Kidney epithelial cell (primary cell): ENCODE measurements at regions not wholly inside any gene's neighbourhood (a gene's known extent, or its start where the extent isn't known, plus 50 kb on each side); places are given as distances from the start of the nearest gene placed in this dataset.

ENCODE experiments used
- DNase-seq: peaks from one replicate; pipeline ENCODE4 v3.0.0-alpha.2; 2010; ENCODE audit warnings: low read depth
- H3K27me3 ChIP-seq: 2 replicates; pipeline ENCODE4 v1.6.0; 2011; ENCODE audit warnings: low read length; ENCODE audit not compliant: control insufficient read depth, insufficient read depth
- H3K36me3 ChIP-seq: 2 replicates; pipeline ENCODE4 v1.5.1; 2011; ENCODE audit warnings: low read length; ENCODE audit not compliant: control insufficient read depth, insufficient read depth
- H3K4me3 ChIP-seq: 2 replicates; pipeline ENCODE4 v1.5.1; 2011; ENCODE audit warnings: low read depth, mild to moderate bottlenecking, control low read depth, low read length
- TF ChIP-seq, protein P1 (sequence below): IDR thresholded peaks from 2 replicates; pipeline ENCODE4 v1.5.1; 2011; ENCODE audit warnings: mild to moderate bottlenecking, moderate library complexity, low read length, control low read depth, inconsistent platforms; ENCODE audit not compliant: insufficient read depth, poor library complexity, severe bottlenecking

- Histone ChIP-seq H3K27me3 (no peaks in the 10 kb centered on the region), H3K36me3 (no peaks in the 10 kb centered on the region), H3K4me3 (no peak overlapping the region)
- TF ChIP-seq, protein P1, sequence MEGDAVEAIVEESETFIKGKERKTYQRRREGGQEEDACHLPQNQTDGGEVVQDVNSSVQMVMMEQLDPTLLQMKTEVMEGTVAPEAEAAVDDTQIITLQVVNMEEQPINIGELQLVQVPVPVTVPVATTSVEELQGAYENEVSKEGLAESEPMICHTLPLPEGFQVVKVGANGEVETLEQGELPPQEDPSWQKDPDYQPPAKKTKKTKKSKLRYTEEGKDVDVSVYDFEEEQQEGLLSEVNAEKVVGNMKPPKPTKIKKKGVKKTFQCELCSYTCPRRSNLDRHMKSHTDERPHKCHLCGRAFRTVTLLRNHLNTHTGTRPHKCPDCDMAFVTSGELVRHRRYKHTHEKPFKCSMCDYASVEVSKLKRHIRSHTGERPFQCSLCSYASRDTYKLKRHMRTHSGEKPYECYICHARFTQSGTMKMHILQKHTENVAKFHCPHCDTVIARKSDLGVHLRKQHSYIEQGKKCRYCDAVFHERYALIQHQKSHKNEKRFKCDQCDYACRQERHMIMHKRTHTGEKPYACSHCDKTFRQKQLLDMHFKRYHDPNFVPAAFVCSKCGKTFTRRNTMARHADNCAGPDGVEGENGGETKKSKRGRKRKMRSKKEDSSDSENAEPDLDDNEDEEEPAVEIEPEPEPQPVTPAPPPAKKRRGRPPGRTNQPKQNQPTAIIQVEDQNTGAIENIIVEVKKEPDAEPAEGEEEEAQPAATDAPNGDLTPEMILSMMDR: peak; percentile 57
- DNase-seq: no peak
Observed at GRCh38 chr11:57131080-57131790, 50.5 kb upstream of the LRRC55 start.
